ENCODE measurements at regions not wholly inside any gene's neighbourhood (a gene's known extent, or its start where the extent isn't known, plus 50 kb on each side); places are given as distances from the start of the nearest gene placed in this dataset.
"Not testable (repeated sequence)": the region's sequence is repeated elsewhere in the genome, so short reads cannot be mapped to it uniquely, and the experiment has no call there.

- H3K4me1 ChIP-seq (ENCODE audit: control insufficient read depth in 1 of 2, insufficient read depth in 2 of 2, low read length in 2 of 2); ATAC-seq; H3K27me3 ChIP-seq (ENCODE audit: insufficient read depth, low read length); H3K9me3 ChIP-seq (ENCODE audit: control insufficient read depth in 1 of 2, insufficient read depth in 1 of 2, low read depth in 1 of 2, low read length in 2 of 2); H3K9me2 ChIP-seq (ENCODE audit: insufficient read depth); intact Hi-C loops (cut with micrococcal nuclease); BruUV-seq (replicated peaks); H3K4me3 ChIP-seq (replicated peaks in 1 of 2; ENCODE audit: low read depth in 1 of 2, low read length in 2 of 2); H4K20me1 ChIP-seq (ENCODE audit: insufficient read depth); H3K9ac ChIP-seq (ENCODE audit: low read length); DNase-seq (ENCODE audit: low read depth, low spot score); RAD21 ChIA-PET (ENCODE audit: low non-redundant PET in 1 of 2, low total read pairs in 2 of 2, uncharacterized antibody in 2 of 2, unreplicated experiment in 2 of 2); H2AFZ ChIP-seq (ENCODE audit: low read depth, low read length, poor library complexity, severe bottlenecking); POLR2A ChIA-PET; H3K36me3 ChIP-seq (ENCODE audit: control insufficient read depth in 1 of 2, insufficient read depth in 2 of 2, low read length in 2 of 2); H3K27ac ChIP-seq (ENCODE audit: low read depth, low read length); H3K79me2 ChIP-seq (ENCODE audit: insufficient read depth, low read length); H3K4me2 ChIP-seq (ENCODE audit: low read length); CTCF ChIA-PET: not testable (repeated sequence)
Observed at GRCh38 chr1:234816186-234816851, 206.3 kb upstream of the IRF2BP2 start.

DNA sequence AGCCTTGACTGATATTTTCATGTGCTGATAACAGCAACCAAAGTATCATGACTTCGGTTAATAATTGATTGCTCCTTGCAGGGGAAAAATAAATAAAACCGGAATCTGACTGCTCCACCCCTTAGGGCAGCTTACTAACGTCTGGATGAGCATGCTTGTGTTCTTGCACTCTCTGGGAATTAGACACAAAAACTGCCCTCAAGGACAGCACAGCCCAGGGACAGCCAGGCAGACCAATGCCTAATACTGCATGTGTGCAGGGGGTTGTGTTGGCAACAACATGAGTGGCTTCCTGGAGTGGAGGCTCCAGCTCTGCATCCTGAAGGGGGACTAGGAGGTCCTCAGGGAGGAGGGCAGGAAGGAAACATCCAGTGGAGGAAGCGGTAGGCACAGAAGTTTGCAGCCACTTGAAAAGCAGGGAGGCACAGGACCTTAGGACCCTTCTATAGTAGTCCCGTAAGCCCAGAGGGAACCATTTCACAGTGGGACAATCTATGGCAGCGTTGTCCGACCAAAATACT lies 205.4 kb upstream of the IRF2BP2 start:
- H3K4me3 ChIP-seq (replicated peaks in 1 of 2; ENCODE audit: low read depth in 1 of 2, low read length in 2 of 2); ATAC-seq; H3K27ac ChIP-seq (ENCODE audit: low read depth, low read length); intact Hi-C loops (cut with micrococcal nuclease); RAD21 ChIA-PET (ENCODE audit: low non-redundant PET in 1 of 2, low total read pairs in 2 of 2, uncharacterized antibody in 2 of 2, unreplicated experiment in 2 of 2); H3K9me2 ChIP-seq (ENCODE audit: insufficient read depth); BruUV-seq (replicated peaks); H2AFZ ChIP-seq (ENCODE audit: low read depth, low read length, poor library complexity, severe bottlenecking); H3K36me3 ChIP-seq (ENCODE audit: control insufficient read depth in 1 of 2, insufficient read depth in 2 of 2, low read length in 2 of 2); H3K4me2 ChIP-seq (ENCODE audit: low read length); POLR2A ChIA-PET; DNase-seq (ENCODE audit: low read depth, low spot score); H3K9me3 ChIP-seq (ENCODE audit: control insufficient read depth in 1 of 2, insufficient read depth in 1 of 2, low read depth in 1 of 2, low read length in 2 of 2); H3K9ac ChIP-seq (ENCODE audit: low read length); H3K27me3 ChIP-seq (ENCODE audit: insufficient read depth, low read length); H4K20me1 ChIP-seq (ENCODE audit: insufficient read depth); H3K4me1 ChIP-seq (ENCODE audit: control insufficient read depth in 1 of 2, insufficient read depth in 2 of 2, low read length in 2 of 2); CTCF ChIA-PET; H3K79me2 ChIP-seq (ENCODE audit: insufficient read depth, low read length): not testable (repeated sequence)

DNA sequence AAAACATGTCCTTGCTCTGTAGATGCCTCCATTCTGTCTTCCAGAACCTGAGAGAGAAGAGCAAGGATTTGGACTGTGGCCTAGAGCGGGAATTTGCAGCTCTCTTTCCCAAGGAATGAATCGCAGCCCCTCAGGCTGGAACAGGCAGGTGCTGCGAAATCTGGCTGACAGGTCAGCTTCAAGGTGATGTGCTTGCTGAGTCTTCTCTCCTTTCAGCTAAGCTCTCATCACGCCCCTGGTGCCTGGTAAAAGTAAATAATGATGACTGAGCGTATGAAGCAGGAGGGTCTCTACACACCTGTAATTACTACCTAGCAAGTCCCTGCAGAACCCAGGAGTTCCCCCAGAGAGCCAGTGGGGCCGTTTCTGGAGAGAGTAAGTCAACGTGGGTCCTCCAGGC lies 204.3 kb upstream of the IRF2BP2 start:
- POLR2A ChIA-PET; H3K79me2 ChIP-seq (ENCODE audit: insufficient read depth, low read length); BruUV-seq (replicated peaks); H3K9me3 ChIP-seq (ENCODE audit: control insufficient read depth in 1 of 2, insufficient read depth in 1 of 2, low read depth in 1 of 2, low read length in 2 of 2); H3K27ac ChIP-seq (ENCODE audit: low read depth, low read length); DNase-seq (ENCODE audit: low read depth, low spot score); H3K4me1 ChIP-seq (ENCODE audit: control insufficient read depth in 1 of 2, insufficient read depth in 2 of 2, low read length in 2 of 2); CTCF ChIA-PET; intact Hi-C loops (cut with micrococcal nuclease); H3K9me2 ChIP-seq (ENCODE audit: insufficient read depth); H2AFZ ChIP-seq (ENCODE audit: low read depth, low read length, poor library complexity, severe bottlenecking); RAD21 ChIA-PET (ENCODE audit: low non-redundant PET in 1 of 2, low total read pairs in 2 of 2, uncharacterized antibody in 2 of 2, unreplicated experiment in 2 of 2); H3K36me3 ChIP-seq (ENCODE audit: control insufficient read depth in 1 of 2, insufficient read depth in 2 of 2, low read length in 2 of 2); ATAC-seq; H4K20me1 ChIP-seq (ENCODE audit: insufficient read depth); H3K4me3 ChIP-seq (replicated peaks in 1 of 2; ENCODE audit: low read depth in 1 of 2, low read length in 2 of 2); H3K9ac ChIP-seq (ENCODE audit: low read length); H3K27me3 ChIP-seq (ENCODE audit: insufficient read depth, low read length); H3K4me2 ChIP-seq (ENCODE audit: low read length): not testable (repeated sequence)

GRCh38 chr1:234811824-234812223 lies 201.8 kb upstream of the IRF2BP2 start:
- H3K4me1 ChIP-seq (ENCODE audit: control insufficient read depth in 1 of 2, insufficient read depth in 2 of 2, low read length in 2 of 2); H4K20me1 ChIP-seq (ENCODE audit: insufficient read depth); H3K79me2 ChIP-seq (ENCODE audit: insufficient read depth, low read length); H3K27me3 ChIP-seq (ENCODE audit: insufficient read depth, low read length); H3K4me3 ChIP-seq (replicated peaks in 1 of 2; ENCODE audit: low read depth in 1 of 2, low read length in 2 of 2); H2AFZ ChIP-seq (ENCODE audit: low read depth, low read length, poor library complexity, severe bottlenecking); RAD21 ChIA-PET (ENCODE audit: low non-redundant PET in 1 of 2, low total read pairs in 2 of 2, uncharacterized antibody in 2 of 2, unreplicated experiment in 2 of 2); H3K27ac ChIP-seq (ENCODE audit: low read depth, low read length); intact Hi-C loops (cut with micrococcal nuclease); H3K36me3 ChIP-seq (ENCODE audit: control insufficient read depth in 1 of 2, insufficient read depth in 2 of 2, low read length in 2 of 2); H3K9me3 ChIP-seq (ENCODE audit: control insufficient read depth in 1 of 2, insufficient read depth in 1 of 2, low read depth in 1 of 2, low read length in 2 of 2); CTCF ChIA-PET; DNase-seq (ENCODE audit: low read depth, low spot score); H3K9ac ChIP-seq (ENCODE audit: low read length); H3K4me2 ChIP-seq (ENCODE audit: low read length); POLR2A ChIA-PET; H3K9me2 ChIP-seq (ENCODE audit: insufficient read depth); BruUV-seq (replicated peaks): not testable (repeated sequence)
- peak; percentile 66 for ATAC-seq
